GM12878 (cell line): ENCODE measurements at regions not wholly inside any gene's neighbourhood (a gene's known extent, or its start where the extent isn't known, plus 50 kb on each side); places are given as distances from the start of the nearest gene placed in this dataset.

Experiments
- ATAC-seq: fragments of 200-7000 bp; cut with Tn5 transposase; 3 replicates; pipeline ENCODE4 v1.9.1; 2020; ENCODE audit warnings: mild to moderate bottlenecking, moderate library complexity
- BruUV-seq: library from RNA; stranded (reverse); fragments of 400-500 nt; replicated peaks from 2 replicates; lab custom pipeline; 2021; lab: Mats Ljungman, UMichigan
- CTCF ChIA-PET: fragments of 300-600 bp; sonication (Branson Sonifier 250); formaldehyde crosslinking; extraction: SDS; loops from one replicate; lab custom pipeline; 2021; ENCODE audit warnings: inconsistent platforms; lab: Yijun Ruan, JAX
- POLR2A ChIA-PET: fragments of 350-600 bp; formaldehyde crosslinking; extraction: SDS; loops from one replicate; lab custom pipeline; 2021; ENCODE audit warnings: inconsistent platforms; lab: Charles Lee
- RAD21 ChIA-PET: fragments of 300-600 bp; sonication (Branson Sonifier 250); formaldehyde crosslinking; loops from one replicate; lab custom pipeline; 2023; ENCODE audit warnings: antibody characterized with exemption; ENCODE audit not compliant: unreplicated experiment; lab: Charles Lee
- SMC1A ChIA-PET: fragments of 300-600 bp; sonication (Branson Sonifier 250); formaldehyde crosslinking; loops from one replicate; lab custom pipeline; 2023; ENCODE audit not compliant: unreplicated experiment, uncharacterized antibody; lab: Charles Lee
- DNase-seq: peaks from one replicate; pipeline ENCODE4 v3.0.0-alpha.2; 2011; ENCODE audit warnings: low read depth, low spot score
- FAIRE-seq: peaks from 3 replicates; lab custom pipeline; 2011; peaks lifted over from hg19 to GRCh38; lab: Jason Lieb, UNC
- H2AFZ ChIP-seq: 2 replicates; pipeline ENCODE4 v1.6.0; 2011; ENCODE audit warnings: low read depth, low read length, control low read depth; ENCODE audit not compliant: control insufficient read depth
- H3K27ac ChIP-seq: 2 replicates; pipeline ENCODE4 v1.5.1; 2011; ENCODE audit warnings: control low read depth; ENCODE audit not compliant: control insufficient read depth, insufficient read depth
- H3K27me3 ChIP-seq, 2 experiments: replicated peaks in 1 of 2; 2 replicates each; pipeline versions ENCODE4 v1.6.0 to v1.6.1; 2011; ENCODE audit warnings: low read length in 1 of 2; ENCODE audit not compliant: control insufficient read depth in 2 of 2, insufficient read depth in 2 of 2
- H3K36me3 ChIP-seq, 2 experiments: 2 replicates each; pipeline ENCODE4 v1.5.1; 2011; ENCODE audit warnings: low read length in 1 of 2; ENCODE audit not compliant: control insufficient read depth in 2 of 2, insufficient read depth in 2 of 2
- H3K4me1 ChIP-seq: 2 replicates; pipeline ENCODE4 v1.6.1; 2011; ENCODE audit warnings: mild to moderate bottlenecking, low read length, moderate library complexity, mixed read lengths; ENCODE audit not compliant: control insufficient read depth, insufficient read depth
- H3K4me2 ChIP-seq: 2 replicates; pipeline ENCODE4 v1.6.0; 2011; ENCODE audit warnings: control low read depth; ENCODE audit not compliant: control insufficient read depth, insufficient read depth
- H3K4me3 ChIP-seq: fragments of 200-600 bp; sonication (generic); 2 replicates; pipeline ENCODE4 v1.5.1; 2016
- H3K79me2 ChIP-seq: 2 replicates; pipeline ENCODE4 v1.6.0; 2011; ENCODE audit warnings: low read length; ENCODE audit not compliant: control insufficient read depth, insufficient read depth
- H3K9ac ChIP-seq: 2 replicates; pipeline ENCODE4 v1.8.0; 2011; ENCODE audit warnings: low read length, control low read depth, mixed read lengths; ENCODE audit not compliant: control insufficient read depth, insufficient read depth
- H3K9me3 ChIP-seq: replicated peaks from 3 replicates; pipeline ENCODE4 v1.5.1; 2011; ENCODE audit warnings: mild to moderate bottlenecking, low read length; ENCODE audit not compliant: control insufficient read depth, insufficient read depth
- H4K20me1 ChIP-seq: 2 replicates; pipeline ENCODE4 v1.6.0; 2011; ENCODE audit not compliant: control insufficient read depth, insufficient read depth
- CBFB ChIP-seq: IDR thresholded peaks from 2 replicates; pipeline ENCODE4 v1.6.1; 2016; ENCODE audit warnings: antibody characterized with exemption, low read depth
- CREM ChIP-seq: IDR thresholded peaks from 2 replicates; pipeline ENCODE4 v1.6.1; 2014; ENCODE audit warnings: antibody characterized with exemption, low read depth
- CTCF ChIP-seq, 3 experiments: IDR thresholded peaks in 2 of 3; conservative IDR thresholded peaks in 1 of 3; 2 replicates each; pipeline ENCODE4 v1.5.1; 2011; ENCODE audit warnings: low read depth in 3 of 3, low read length in 3 of 3, mild to moderate bottlenecking in 3 of 3, control low read depth in 2 of 3, moderate library complexity in 2 of 3, inconsistent platforms in 1 of 3, mixed read lengths in 1 of 3; ENCODE audit not compliant: control insufficient read depth in 2 of 3, insufficient read depth in 1 of 3; ENCODE audit errors: extremely low read depth in 1 of 3
- FOXM1 ChIP-seq: IDR thresholded peaks from 2 replicates; pipeline ENCODE4 v1.6.1; 2012; ENCODE audit warnings: low read depth, mild to moderate bottlenecking, inconsistent platforms, low read length, moderate library complexity
- MTA2 ChIP-seq: fragments of 450-650 bp; IDR thresholded peaks from 2 replicates; pipeline ENCODE4 v1.6.1; 2016; ENCODE audit warnings: low read depth, mild to moderate bottlenecking, moderate library complexity
- MTA3 ChIP-seq: IDR thresholded peaks from 2 replicates; pipeline ENCODE4 v1.6.1; 2012; ENCODE audit warnings: low read length, inconsistent platforms, borderline replicate concordance
- MXI1 ChIP-seq: fragments of 150-350 bp; IDR thresholded peaks from 2 replicates; pipeline ENCODE4 v1.6.1; 2011; ENCODE audit warnings: low read depth, mild to moderate bottlenecking, inconsistent platforms, low read length, improper control_type of control experiment
- NBN ChIP-seq: fragments of 450-650 bp; IDR thresholded peaks from 2 replicates; pipeline ENCODE4 v1.6.1; 2016
- POLR2AphosphoS2 ChIP-seq: IDR thresholded peaks from 2 replicates; pipeline ENCODE4 v1.6.1; 2011; ENCODE audit warnings: low read depth, mild to moderate bottlenecking, low read length, improper control_type of control experiment, moderate library complexity
- REST ChIP-seq: IDR thresholded peaks from 2 replicates; pipeline ENCODE4 v1.6.1; 2012; ENCODE audit warnings: mild to moderate bottlenecking, low read depth, low read length
- STAT3 ChIP-seq: IDR thresholded peaks from 2 replicates; pipeline ENCODE4 v1.6.1; 2011; ENCODE audit warnings: low read depth, low read length, improper control_type of control experiment
- SUPT20H ChIP-seq: IDR thresholded peaks from 2 replicates; pipeline ENCODE4 v1.6.1; 2011; ENCODE audit warnings: low read depth, mild to moderate bottlenecking, low read length, moderate library complexity, borderline replicate concordance; ENCODE audit not compliant: control insufficient read depth
- TCF12 ChIP-seq: IDR thresholded peaks from 2 replicates; pipeline ENCODE4 v1.6.1; 2011; ENCODE audit warnings: low read depth, mild to moderate bottlenecking, low read length
- WRNIP1 ChIP-seq: IDR thresholded peaks from 2 replicates; pipeline ENCODE4 v1.6.1; 2011; ENCODE audit warnings: low read depth, low read length, improper control_type of control experiment, borderline replicate concordance
- ZNF622 ChIP-seq: fragments of 450-650 bp; IDR thresholded peaks from 2 replicates; pipeline ENCODE4 v1.6.1; 2017; ENCODE audit warnings: mild to moderate bottlenecking, inconsistent platforms
- WGBS: methylation state at CpG from one replicate; pipeline ENCODE4 v1.1.6; 2016; ENCODE audit warnings: low lambda C conversion rate; ENCODE audit not compliant: insufficient replicate concordance, insufficient coverage; ENCODE audit errors: missing lambda C conversion rate; 5-methylcytosine and 5-hydroxymethylcytosine counted together
- in situ Hi-C: fragments of 300-500 bp; cut with MboI; formaldehyde crosslinking; loops from 9 replicates; pipeline ENCODE4 v1.14.3; 2018; ENCODE audit warnings: mixed read lengths
- intact Hi-C: fragments of 100-400 bp; cut with micrococcal nuclease; formaldehyde crosslinking; loops from one replicate; pipeline ENCODE4 v1.14.2; 2022; ENCODE audit not compliant: unreplicated experiment

- Histone ChIP-seq H3K27me3 (no peaks in the 10 kb centered on the region), H3K9me3 (no peaks in the 10 kb centered on the region), H3K9ac (no peak overlapping the region), H3K36me3 (no peaks in the 10 kb centered on the region), H4K20me1 (no peaks in the 10 kb centered on the region), H3K79me2 (no peaks in the 10 kb centered on the region), H3K27ac (no peak overlapping the region), H3K4me2 (no peak overlapping the region), H3K4me3 (no peak overlapping the region)
- POLR2A ChIA-PET: no interaction called here
- DNase-seq: no peak
- CTCF ChIA-PET: no interaction called here
- FAIRE-seq: no peak
- RAD21 ChIA-PET: no interaction called here
- no peak for TF ChIP-seq MTA3
- no peak for TF ChIP-seq REST
- TF ChIP-seq CBFB: no peak
- no peak for TF ChIP-seq FOXM1
- TF ChIP-seq TCF12: no peak
- TF ChIP-seq, all 136 proteins: peak for 0
- Histone ChIP-seq H2AFZ (no peak overlapping the region), H3K4me1 (no peaks in the 10 kb centered on the region)
- no peak for ATAC-seq
- no TSS peak for BruUV-seq
- intact Hi-C loops: no loop called here
- SMC1A ChIA-PET: no interaction called here
- WGBS: 69% methylated on average over 1 of the region's 1 CpG
- in situ Hi-C loops: no loop called here
Observed at GRCh38 chrX:94455782-94456181, 781.8 kb downstream of the FAM133A start.

- intact Hi-C loops: no loop called here
- Histone ChIP-seq H3K9ac (no peak overlapping the region), H3K4me1 (no peaks in the 10 kb centered on the region), H3K9me3 (no peaks in the 10 kb centered on the region), H3K27ac (no peak overlapping the region), H3K4me3 (no peak overlapping the region), H3K27me3 (no peaks in the 10 kb centered on the region), H3K4me2 (no peak overlapping the region), H2AFZ (no peak overlapping the region), H4K20me1 (no peaks in the 10 kb centered on the region), H3K36me3 (no peaks in the 10 kb centered on the region), H3K79me2 (no peaks in the 10 kb centered on the region)
- in situ Hi-C loops: no loop called here
- ATAC-seq (no peak), DNase-seq (no peak), FAIRE-seq (no peak)
- BruUV-seq: no TSS peak
- 3% methylated on average over 10 of the region's 10 CpGs for WGBS
- ChIA-PET CTCF (no interaction called here), RAD21 (no interaction called here), POLR2A (no interaction called here), SMC1A (no interaction called here)
- TF ChIP-seq SUPT20H (no peak), WRNIP1 (no peak), POLR2AphosphoS2 (no peak), STAT3 (no peak), ZNF622 (no peak), CREM (no peak), NBN (no peak), MTA3 (no peak), MTA2 (no peak), CTCF (IDR thresholded peaks at IDR 0.05 in 2 of 3, conservative IDR thresholded peaks at IDR 0.05 in 1 of 3; ENCODE audit: control insufficient read depth in 2 of 3, extremely low read depth in 1 of 3, insufficient read depth in 1 of 3, low read depth in 3 of 3, low read length in 3 of 3) (no peak), MXI1 (no peak)
Observed at GRCh38 chrX:94492541-94492940, 818.5 kb downstream of the FAM133A start.
